H4 (cell line): ENCODE measurements at regions not wholly inside any gene's neighbourhood (a gene's known extent, or its start where the extent isn't known, plus 50 kb on each side); places are given as distances from the start of the nearest gene placed in this dataset.

ENCODE experiments used
- DNase-seq: peaks from one replicate; pipeline ENCODE4 v3.0.0-alpha.2; 2015; ENCODE audit warnings: low spot score

DNA sequence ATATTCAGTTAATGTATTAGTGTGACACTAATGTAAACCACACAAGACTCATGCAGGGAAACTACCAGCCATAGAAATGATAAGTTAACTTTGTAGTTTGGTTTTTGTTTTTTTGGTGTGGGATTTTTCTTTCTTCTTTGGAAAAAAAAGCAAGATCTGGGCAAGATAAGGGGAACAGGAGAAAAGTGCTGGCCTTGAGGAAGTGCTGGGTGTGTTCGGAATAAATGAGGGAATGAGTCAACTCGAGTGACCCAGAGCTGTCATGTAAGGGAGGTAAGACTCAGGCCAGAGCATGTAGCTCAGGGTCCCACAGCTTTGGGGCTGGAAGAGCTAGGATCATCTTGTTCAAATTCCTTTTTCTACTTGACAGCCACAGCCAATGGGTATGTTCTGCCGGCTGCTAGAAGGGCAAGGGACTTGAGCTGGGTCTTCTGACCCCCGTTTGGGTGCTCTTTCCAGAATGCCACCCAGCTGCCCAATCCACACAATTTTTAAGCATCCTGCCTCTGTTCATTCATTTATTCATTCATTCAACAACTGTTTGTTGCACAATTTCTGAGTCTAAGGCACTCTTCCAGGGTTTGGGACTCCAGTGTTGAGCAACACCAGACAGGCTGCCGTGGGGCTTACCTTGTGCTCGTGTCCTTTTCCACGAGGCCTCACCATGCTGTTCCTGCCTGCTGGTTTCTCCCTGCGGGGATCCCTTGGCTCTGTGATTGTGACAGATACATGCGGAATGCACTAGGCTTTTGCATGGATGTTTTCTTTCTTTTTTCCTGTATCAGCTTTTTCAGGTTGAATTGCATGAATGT lies 54.5 kb downstream of the CLDN34 start:
- DNase-seq = no peak

DNA sequence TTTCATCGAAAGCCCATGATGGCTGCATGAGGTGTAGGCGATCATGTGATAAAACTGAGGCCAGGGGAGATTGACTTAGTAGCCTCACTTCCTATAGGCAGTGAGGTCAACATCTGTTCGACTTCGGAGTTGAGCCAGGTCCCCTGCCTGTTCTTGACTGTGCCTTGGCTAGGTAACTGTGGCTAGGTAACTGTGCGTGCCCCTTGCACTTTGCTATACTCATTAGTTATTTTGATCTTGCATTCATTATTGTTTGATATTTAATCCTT lies 55.0 kb downstream of the CLDN34 start:
- no peak for DNase-seq

DNA sequence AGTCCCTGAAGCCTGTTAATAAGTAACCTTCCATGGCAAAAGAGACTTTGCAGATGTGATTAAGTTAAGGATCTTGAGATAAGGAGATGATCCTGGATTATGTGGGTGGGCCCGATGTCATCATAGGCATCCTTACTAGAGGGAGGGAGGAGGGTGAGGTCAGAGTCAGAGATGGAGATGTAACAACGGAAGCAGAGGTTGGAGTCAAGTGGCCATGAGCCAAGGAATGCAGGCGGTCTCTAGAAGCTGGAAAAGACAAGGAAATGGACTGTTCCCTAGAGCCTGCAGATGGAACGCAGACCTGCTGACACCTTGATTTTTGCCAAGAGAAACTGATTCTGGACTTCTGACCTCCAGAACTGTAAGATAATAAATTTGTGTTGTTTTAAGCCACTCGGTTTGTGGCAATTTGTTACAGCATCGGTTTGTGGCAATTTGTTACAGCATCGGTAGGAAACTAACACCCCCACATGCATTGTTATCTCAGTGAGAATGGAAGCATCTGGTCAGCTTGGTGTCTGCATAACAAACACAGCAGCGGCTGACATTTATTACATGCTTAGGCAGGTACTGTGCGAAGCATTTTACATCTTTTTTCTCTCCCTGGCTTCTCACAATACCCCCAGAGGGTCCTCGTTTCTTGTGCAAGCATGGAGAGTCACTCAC lies 55.6 kb downstream of the CLDN34 start:
- peak; percentile 31 for DNase-seq

DNA sequence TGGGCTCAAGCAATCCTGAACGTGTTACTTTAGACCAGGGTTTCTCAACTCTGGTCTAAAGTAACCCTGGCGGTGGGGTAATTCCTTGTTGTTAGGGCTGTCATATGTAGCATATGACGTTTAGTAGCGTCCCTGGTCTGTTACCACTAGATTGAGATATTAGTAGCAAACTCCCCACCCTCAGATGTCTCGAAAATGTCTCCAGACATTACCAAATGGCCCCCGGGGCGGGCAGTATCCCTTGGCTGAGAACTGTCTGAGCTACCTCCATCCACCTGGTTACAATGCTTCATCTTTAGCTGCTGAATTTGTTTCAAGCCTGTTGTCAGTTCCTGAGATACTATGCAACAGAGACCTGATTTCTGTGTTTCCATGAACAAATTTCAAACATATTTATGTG lies 56.7 kb downstream of the CLDN34 start:
- DNase-seq = no peak

DNA sequence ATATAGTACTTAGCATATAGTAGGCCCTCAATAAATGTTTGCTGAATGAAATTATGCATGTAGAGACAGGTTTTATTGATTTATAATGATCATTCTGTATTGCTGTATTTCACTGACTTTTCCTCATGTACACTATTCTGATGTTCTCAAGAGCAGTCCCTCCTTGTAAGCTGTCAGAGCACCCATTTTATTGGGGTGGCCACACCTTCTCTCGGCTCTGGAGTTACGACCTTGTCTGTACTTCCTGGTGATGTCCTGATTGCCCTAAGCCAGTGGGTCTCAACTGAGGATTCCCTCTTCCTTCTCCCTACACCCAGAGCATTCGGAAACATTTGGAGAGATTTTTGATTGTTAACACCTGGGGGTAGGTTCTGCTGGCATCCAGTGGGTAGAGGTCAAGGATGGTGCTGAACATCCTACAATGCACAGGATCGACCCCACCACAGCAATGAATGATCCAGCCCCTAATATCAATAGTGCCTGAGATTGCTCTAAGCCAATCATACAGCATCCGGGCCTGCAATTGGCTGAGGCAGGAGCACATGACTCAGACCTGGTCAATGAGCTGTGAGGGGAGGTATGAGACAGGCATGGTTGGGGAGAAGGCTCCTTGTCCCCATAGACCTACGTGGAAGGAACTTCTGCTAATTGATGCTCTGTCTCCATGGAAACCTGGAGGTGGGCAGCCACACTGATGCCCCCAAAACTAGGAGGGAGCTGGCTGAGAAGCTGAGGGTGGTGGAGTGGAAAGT lies 58.8 kb downstream of the CLDN34 start:
- no peak for DNase-seq

DNA sequence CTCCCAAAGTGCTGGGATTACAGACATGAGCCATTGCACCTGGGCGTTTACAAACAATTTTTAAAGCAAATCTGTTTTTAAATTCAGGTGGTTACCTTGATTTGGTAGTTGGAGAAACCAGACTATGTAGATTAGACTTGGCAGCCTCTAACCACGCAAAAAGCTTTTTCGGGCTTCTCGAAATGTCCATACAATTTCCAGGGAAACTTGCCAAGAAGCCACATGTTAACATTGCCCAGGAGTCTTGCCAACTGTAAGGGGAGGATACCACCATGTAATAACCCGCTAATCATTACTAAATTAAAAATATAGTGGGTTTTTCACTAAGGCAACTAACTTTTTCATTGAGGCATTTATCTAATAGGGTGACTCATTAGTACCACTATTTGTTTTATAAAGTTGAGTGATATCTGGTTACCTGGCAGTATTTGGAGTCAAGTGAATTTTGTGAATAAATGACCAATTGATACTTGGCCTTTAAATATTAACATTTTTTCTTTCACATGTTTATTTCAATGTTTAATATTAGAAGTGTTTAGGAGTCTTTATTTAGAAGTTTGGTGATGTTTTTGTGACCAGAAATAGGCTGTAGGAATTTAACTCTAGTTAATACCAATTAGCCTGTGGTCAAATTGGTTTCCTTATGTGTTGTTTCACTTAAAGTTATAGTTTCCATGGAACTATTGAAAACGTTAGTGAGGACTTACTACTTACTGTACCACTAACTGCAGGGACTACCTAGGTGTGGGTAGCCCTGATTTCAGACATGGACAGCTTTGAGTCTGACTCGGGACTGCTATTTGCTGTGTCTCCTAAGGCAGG lies 61.3 kb downstream of the CLDN34 start:
- DNase-seq = no peak

DNA sequence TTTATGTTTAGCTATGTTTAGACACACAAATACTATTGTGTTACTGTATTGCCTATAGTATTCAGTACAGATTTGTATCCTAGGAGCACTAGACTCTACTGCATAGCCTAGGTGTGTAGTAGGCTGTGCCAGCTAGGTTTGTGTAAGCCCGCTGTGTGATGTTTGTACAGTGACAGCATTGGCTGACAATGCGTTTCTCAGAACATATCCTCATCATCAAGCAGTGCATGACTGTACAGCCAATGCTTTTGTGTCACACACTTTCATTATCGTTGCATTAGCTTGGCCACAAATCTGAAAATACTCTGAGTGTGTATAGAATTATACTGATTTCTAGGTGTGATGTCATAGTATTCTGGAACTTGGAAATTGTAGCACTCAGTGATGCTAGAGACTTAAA lies 63.4 kb downstream of the CLDN34 start:
- DNase-seq = no peak

DNA sequence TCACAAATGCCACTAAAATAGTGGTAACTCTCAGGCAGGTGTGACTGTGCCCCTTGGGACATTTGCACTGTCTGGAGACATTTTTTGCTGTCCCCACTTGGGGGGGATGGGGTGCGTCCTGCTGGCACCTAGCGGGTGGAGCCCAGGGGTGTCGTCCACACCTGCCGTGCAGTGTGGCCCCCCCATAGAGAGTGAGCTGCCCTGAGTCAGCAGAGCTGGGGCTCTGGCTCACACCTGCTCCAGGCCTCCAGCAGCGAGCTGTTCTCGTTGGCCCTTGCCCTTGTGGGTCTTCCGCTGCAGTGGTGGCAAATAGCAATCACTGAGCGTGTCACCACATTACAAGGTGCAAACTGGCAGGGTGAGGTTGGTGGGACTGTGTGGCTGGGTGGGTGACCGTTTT lies 64.6 kb downstream of the CLDN34 start:
- DNase-seq = no peak

DNA sequence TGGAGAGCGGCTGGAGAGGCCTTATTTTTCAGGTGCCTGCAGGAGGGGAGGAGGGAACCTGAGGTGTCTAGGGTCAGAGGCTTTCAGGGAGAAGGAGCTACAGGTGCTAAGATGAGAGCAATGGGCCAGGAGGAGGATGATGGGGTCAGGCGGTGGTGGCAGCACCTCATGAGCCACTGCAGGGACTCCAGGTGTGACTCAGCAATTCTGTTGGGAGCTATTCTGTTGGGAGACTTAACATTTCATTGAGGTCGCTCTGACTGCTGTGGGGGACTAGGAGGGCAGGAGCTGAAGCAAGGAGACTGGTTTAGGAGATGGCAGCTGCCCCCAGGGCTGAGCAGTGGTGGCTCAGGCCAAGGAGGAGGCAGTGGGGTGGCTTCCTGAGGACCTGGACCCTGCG lies 65.0 kb downstream of the CLDN34 start:
- no peak for DNase-seq

DNA sequence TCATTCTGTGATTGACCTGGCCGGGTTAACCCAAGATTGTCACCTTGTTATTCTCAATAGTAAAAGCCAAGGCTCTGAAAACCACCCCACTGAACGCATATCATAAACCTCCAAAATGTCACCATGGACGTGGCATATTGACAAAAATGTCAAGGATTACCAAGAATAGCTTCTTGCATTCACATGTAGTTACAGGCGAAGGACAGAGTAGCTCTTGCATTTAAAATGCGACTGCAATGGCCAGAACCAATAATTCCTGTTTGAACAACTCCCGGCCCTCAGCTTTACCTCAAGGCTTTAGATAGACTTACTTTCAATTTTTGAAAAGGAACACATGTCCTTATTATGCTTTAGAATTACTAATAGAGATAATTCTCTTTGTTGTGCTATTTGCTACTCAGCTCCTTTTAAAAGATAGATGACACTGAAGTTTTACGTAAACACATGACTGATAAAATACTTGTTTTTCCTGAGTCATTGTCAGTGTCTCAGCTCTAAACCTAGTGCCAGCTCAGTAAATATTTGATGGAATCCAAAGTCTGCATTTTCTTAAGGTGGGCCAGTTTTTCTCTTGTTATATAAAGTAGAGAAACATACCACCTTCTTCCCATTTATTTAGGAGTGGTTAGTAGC lies 66.3 kb downstream of the CLDN34 start:
- no peak for DNase-seq

DNA sequence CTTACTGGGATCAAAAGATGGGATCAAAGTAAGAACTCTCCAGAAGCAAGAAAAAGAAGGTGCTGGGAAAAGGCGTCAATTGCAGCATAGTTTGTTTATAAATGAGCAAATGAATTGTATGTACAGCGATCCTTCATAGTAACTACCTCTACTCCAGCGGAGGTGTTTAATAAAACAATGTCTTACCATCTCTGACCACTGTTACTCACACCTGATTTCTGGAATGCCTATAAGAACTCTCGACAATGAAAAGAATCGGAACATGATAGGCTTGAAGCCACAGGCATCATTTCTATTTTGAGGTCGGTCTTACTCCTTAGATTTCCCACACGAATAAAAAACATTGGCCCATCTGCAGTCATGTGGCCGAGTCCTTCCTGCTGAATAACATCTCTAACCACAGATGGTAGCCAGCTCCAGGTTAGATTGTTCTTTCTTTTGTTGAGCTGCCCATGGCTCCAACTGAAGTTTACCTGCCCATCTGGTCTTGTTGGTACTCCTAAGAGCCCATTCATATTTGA lies 67.6 kb downstream of the CLDN34 start:
- no peak for DNase-seq

DNA sequence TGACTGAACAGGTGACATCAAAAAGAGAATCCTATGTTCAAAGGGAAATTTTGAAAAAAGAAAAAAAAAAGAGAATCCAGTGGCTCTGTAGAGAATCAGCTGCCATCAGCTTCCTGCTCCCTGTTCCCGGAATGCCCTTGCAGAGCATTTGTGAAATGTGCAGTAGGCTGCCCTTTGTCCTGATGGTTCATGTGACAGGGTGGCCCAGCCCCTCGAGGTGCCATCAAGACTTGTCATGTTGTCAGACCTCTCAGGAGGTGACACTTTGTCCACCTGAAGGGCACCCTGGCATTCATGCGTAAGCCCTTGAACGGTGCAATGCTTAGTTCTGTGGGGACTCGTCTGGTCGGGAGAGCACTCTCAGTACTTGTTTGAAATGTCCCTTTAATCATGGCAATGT lies 71.4 kb downstream of the CLDN34 start:
- DNase-seq = no peak

DNA sequence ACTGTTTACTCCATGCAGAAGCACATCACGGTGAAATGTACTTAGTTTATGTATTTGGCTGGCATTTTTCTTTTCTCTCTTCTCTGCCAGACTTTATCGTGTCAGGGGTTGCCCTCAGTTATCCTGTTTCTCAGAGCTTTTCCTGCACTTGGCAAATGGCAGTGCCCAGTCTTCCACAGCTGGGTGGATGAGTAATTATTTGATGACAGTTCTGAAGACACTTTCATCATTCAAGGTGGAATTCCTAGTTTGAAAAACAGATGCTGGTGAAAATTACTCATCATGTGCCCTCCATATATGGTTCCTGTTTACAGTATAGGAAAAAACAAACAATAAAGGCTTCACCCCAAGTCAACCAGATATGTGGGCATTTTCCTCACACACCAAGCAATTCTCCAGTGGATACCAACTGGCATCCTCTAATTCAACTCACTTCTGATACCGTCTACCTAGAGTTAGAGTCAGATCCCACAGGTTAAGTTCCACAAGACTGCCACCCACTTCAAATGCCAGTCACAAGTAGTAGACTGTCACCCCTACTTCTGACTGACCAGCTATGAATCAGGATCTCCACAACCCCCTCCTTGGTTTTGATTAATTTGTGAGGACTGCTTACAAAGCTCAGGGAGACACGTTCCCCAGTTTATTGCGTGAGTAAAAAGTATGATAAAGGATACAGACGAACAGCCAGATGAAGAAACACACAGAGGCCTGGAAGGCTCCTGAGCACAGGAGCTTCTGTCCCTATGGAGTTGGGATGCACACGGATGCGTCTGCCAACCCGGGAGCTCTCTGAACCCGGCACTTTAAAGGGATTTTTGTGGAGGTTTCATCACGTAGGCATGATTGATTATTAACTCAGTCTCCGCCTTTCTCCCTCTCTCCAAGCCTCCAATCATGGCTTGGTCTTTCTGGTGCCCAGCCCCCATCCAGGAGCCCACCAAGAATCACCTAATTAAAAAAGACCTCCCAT lies 72.9 kb downstream of the CLDN34 start:
- DNase-seq = peak; percentile 19

DNA sequence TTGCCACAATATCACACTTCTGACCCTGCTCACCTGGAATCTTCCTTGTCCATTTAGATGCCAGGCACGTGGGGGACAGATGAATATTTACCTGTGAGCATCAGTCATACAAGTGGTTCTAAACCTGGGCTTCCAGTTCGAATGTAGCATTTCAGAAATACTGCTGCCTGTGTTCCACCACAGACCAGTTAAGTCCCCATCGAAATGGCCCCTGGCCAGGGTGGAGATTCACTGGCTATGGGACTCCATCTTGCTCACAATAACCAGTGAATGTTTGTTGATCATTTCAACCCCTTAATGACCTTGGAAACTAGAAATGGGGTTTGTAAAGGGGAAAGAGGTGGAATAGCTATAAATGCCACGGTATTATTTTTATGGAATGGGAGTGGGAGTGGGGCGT lies 73.8 kb downstream of the CLDN34 start:
- no peak for DNase-seq

DNA sequence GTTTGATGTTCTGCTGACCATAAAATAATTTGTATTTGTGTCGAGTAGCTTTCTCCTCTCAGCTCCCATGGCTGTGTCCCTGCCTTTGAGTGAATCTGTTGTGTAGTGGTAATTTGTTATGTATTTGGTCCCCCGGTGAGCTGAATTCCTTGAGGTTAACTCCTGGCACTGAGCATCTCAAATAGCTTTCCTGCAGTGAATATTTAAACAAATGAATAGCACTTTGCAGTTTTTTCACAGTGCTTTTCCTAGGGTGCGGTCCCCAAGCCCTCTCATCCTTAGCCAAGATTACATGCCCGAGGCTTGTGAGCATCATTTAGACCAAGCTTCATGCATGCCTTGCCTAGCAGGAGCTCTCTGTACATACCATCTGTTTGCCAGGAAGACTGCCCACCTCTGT lies 74.2 kb downstream of the CLDN34 start:
- peak; percentile 76 for DNase-seq

DNA sequence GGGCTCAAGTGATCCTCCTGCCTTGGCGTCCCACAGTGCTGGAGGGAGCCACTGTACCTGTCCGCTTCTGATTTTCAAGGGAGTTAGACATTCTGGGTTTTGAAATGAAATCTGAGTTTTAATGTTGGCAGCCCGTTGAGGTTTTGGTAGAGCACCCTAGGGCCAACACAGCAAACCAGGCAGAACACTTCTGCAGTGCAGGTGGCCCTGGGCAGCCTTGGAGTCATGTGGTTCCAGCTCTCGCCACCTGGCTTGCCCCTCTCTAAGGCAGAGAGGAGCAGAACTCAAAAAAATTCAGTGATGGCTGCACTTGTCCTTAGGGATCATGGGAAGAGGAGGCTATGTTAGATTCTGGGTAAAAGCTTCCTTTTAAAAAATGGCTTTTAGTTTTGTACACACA lies 74.9 kb downstream of the CLDN34 start:
- DNase-seq = no peak

DNA sequence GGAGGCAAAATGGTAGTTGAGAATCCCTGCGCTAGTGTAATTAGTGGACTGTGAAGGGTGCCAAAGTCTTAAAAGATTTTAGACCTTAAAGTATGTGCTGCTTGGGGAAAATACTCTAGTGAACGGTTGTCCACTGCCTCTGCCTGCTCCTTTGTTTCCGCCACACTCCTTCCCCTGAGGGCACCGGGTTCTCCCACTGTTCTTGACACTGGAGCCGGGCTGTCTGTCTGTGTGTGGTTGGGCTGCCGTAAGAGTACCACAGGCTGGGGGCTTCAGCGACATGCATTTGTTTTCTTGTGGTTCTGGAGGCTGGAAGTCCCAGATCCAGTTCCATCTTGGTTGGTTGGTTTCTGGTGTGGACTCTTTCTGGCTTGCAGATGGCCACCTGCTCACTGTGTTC lies 76.2 kb downstream of the CLDN34 start:
- DNase-seq = no peak

DNA sequence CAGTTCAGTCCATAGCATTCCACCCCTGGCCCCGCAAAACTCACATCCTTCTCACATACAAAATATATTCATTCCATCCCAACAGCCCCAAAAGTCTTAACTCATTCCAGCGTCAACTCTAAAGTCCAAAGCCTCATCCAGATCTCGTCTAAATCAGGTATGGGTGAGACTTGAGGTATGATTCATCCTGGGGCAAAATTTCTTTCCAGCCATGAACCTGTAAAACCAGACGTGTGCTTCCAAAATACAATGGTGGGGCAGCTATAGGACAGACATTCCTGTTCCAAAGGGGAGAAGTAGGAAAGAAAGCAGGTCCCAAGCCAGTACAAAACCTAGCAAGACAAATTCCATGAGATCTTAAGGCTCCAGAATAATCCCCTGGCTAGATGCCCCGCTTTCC lies 76.9 kb downstream of the CLDN34 start:
- DNase-seq = no peak

DNA sequence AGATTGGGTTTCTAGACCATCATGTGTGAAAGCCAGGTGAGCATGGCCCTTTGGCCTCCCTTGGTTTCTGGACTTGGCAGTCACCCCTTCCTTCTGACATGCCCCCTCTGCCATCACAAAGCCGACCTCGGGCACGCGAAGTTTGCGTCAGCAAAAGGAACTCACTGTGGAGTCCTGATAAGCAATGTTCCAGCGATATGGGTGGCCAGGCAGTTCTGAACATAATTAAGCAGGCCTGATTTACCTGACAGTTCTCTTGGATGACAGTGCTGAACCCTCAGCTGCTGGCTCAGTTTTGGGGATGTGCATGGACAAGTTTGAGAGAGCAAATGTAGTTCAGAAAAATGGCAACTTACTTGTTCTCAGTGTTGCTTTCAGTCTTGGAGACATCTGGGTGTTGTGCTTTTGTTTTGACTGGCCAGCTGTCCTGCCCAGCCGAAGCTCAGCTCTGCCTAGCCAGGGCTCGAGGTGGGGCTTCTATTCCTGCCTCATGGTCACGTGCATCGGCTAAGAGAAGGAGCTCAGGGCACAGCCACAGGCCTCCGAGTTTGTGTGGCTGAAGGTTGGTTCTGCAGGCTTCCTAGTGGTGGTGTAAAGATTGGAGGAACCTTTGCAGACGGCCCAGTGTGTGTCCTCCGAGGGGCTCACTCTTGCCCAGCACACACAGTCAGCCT lies 78.3 kb downstream of the CLDN34 start:
- no peak for DNase-seq

DNA sequence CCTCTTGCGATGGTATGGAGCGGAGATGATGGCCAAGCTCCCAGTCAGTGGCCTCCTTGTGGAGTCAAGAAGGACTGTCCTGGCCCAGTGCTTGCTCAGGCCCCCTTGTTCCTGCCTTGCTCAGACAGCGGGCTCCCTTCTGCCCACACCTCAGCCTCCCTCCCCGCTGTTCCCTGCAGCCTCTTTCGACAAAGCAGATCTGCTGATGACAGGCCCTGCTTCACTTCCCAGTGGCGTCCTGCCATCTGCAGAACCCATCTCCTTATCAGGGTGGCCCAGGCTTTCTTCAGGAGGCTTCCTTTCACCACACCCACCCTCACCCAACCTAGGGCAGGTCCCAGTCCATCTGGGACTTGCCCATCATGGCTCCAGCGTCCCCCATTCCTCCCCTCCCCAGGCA lies 80.0 kb downstream of the CLDN34 start:
- no peak for DNase-seq
